ENCODE measurements at regions not wholly inside any gene's neighbourhood (a gene's known extent, or its start where the extent isn't known, plus 50 kb on each side); places are given as distances from the start of the nearest gene placed in this dataset.

- Histone ChIP-seq H3K36me3 (ENCODE audit: insufficient read depth, low read length) (no peaks in the 10 kb centered on the region), H3K4me3 (ENCODE audit: low read length) (no peak overlapping the region), H3K4me1 (ENCODE audit: control insufficient read depth, insufficient read depth, low read length) (no peaks in the 10 kb centered on the region), H3K9ac (ENCODE audit: low read depth, low read length) (no peak overlapping the region), H3K4me2 (ENCODE audit: low read length) (no peak overlapping the region), H3K9me3 (replicated peaks; ENCODE audit: low read length) (no peaks in the 10 kb centered on the region), H3K27me3 (ENCODE audit: control insufficient read depth, insufficient read depth, low read length) (no peaks in the 10 kb centered on the region)
Measured at GRCh38 chr2:171216631-171217030, 55.9 kb upstream of the TLK1 start.

- no peaks in the 10 kb centered on the region for H3K9me3 ChIP-seq (replicated peaks; ENCODE audit: low read length)
- no peak overlapping the region for H3K4me2 ChIP-seq (ENCODE audit: low read length)
- no peak overlapping the region for H3K4me3 ChIP-seq (ENCODE audit: low read length)
- no peak overlapping the region for H3K9ac ChIP-seq (ENCODE audit: low read depth, low read length)
- no peaks in the 10 kb centered on the region for H3K4me1 ChIP-seq (ENCODE audit: control insufficient read depth, insufficient read depth, low read length)
- H3K27me3 ChIP-seq (ENCODE audit: control insufficient read depth, insufficient read depth, low read length) = no peaks in the 10 kb centered on the region
- no peaks in the 10 kb centered on the region for H3K36me3 ChIP-seq (ENCODE audit: insufficient read depth, low read length)
Measured at GRCh38 chr2:171214093-171214492, 53.4 kb upstream of the TLK1 start.

- Histone ChIP-seq H3K27me3 (ENCODE audit: control insufficient read depth, insufficient read depth, low read length) (peaks cover 5% of the 10 kb centered on the region), H3K4me2 (ENCODE audit: low read length) (no peak overlapping the region), H3K4me3 (ENCODE audit: low read length) (no peak overlapping the region), H3K4me1 (ENCODE audit: control insufficient read depth, insufficient read depth, low read length) (no peaks in the 10 kb centered on the region), H3K9ac (ENCODE audit: low read depth, low read length) (no peak overlapping the region), H3K9me3 (replicated peaks; ENCODE audit: low read length) (no peaks in the 10 kb centered on the region), H3K36me3 (ENCODE audit: insufficient read depth, low read length) (no peaks in the 10 kb centered on the region)
Measured at GRCh38 chr2:171210864-171211431, 50.3 kb upstream of the TLK1 start.

Data from skeletal muscle satellite cell (primary cell).